Upper lobe of left lung (tissue), 4 donors: ENCODE measurements at regions not wholly inside any gene's neighbourhood (a gene's known extent, or its start where the extent isn't known, plus 50 kb on each side); places are given as distances from the start of the nearest gene placed in this dataset.

Source experiments
- CTCF ChIP-seq, 6 experiments: fragments of 450-650 bp in 4 of 6; fragments of 200-600 bp in 2 of 6; sonication (generic) in 2 of 6; IDR thresholded peaks; one replicate each; pipeline ENCODE4 v1.5.1; 2016 to 2019; ENCODE audit warnings: antibody characterized with exemption in 6 of 6
- POLR2A ChIP-seq, 4 donors: fragments of 450-650 bp; IDR thresholded peaks; one replicate each; pipeline ENCODE4 v1.5.1; 2016 to 2017; ENCODE audit warnings: antibody characterized with exemption in 4 of 4, mild to moderate bottlenecking in 2 of 4
- POLR2AphosphoS5 ChIP-seq, 2 donors: sonication (generic); formaldehyde crosslinking; IDR thresholded peaks; one replicate each; pipeline ENCODE4 v1.5.1; 2017; ENCODE audit warnings: antibody characterized with exemption in 2 of 2

- TF ChIP-seq POLR2A (IDR thresholded peaks at IDR 0.05): no peak
- no peak for TF ChIP-seq CTCF (IDR thresholded peaks at IDR 0.05)
- TF ChIP-seq POLR2AphosphoS5 (IDR thresholded peaks at IDR 0.05): no peak
Measured at GRCh38 chr10:118499186-118499585, 96.3 kb downstream of the PRLHR start.
